HG02759 (cell line): ENCODE measurements at regions not wholly inside any gene's neighbourhood (a gene's known extent, or its start where the extent isn't known, plus 50 kb on each side); places are given as distances from the start of the nearest gene placed in this dataset.
"Not testable (repeated sequence)": the region's sequence is repeated elsewhere in the genome, so short reads cannot be mapped to it uniquely, and the experiment has no call there.

Experiments used
- ATAC-seq: cut with Tn5 transposase; IDR thresholded peaks from one replicate; pipeline ENCODE4 v1.9.1; 2021; ENCODE audit warnings: mild to moderate bottlenecking, moderate library complexity; ENCODE audit not compliant: unreplicated experiment

- no peak for ATAC-seq
Observed at GRCh38 chr15:38930851-38931572, 366.4 kb upstream of the RASGRP1 start.

- ATAC-seq: no peak
Observed at GRCh38 chr15:38941399-38941953, 376.9 kb upstream of the RASGRP1 start.

- no peak for ATAC-seq
Observed at GRCh38 chr15:38944536-38944935, 379.9 kb upstream of the RASGRP1 start.

- no peak for ATAC-seq
Observed at GRCh38 chr15:38945551-38946298, 381.1 kb upstream of the RASGRP1 start.

GRCh38 chr15:38954090-38954489 is 389.5 kb upstream of the RASGRP1 start:
- ATAC-seq: no peak

GRCh38 chr15:38961456-38961855 is 396.8 kb upstream of the RASGRP1 start:
- ATAC-seq: no peak

GRCh38 chr15:38961931-38962330 is 397.3 kb upstream of the RASGRP1 start:
- ATAC-seq: no peak

GRCh38 chr15:38972831-38973230 is 408.2 kb upstream of the RASGRP1 start:
- no peak for ATAC-seq

GRCh38 chr15:38975282-38975990 is 410.8 kb upstream of the RASGRP1 start:
- ATAC-seq: no peak

GRCh38 chr15:38991126-38991525 is 426.5 kb upstream of the RASGRP1 start:
- no peak for ATAC-seq

- no peak for ATAC-seq
Observed at GRCh38 chr15:38991701-38992100, 427.1 kb upstream of the RASGRP1 start.

GRCh38 chr15:38992506-38992905 is 427.9 kb upstream of the RASGRP1 start:
- no peak for ATAC-seq

GRCh38 chr15:38992930-38993329 is 428.3 kb upstream of the RASGRP1 start:
- no peak for ATAC-seq

- no peak for ATAC-seq
Observed at GRCh38 chr15:38994310-38994709, 429.7 kb upstream of the RASGRP1 start.

- ATAC-seq: no peak
Observed at GRCh38 chr15:38996111-38996631, 431.6 kb upstream of the RASGRP1 start.

GRCh38 chr15:38997841-38998240 is 433.2 kb upstream of the RASGRP1 start:
- ATAC-seq: no peak

- ATAC-seq: no peak
Observed at GRCh38 chr15:39000008-39000734, 435.6 kb upstream of the RASGRP1 start.

- ATAC-seq: no peak
Observed at GRCh38 chr15:39009740-39010139, 445.1 kb upstream of the RASGRP1 start.

GRCh38 chr15:39011066-39011465 is 446.5 kb upstream of the RASGRP1 start:
- not testable (repeated sequence) for ATAC-seq

- no peak for ATAC-seq
Observed at GRCh38 chr15:39013262-39013661, 448.6 kb upstream of the RASGRP1 start.

- no peak for ATAC-seq
Observed at GRCh38 chr15:39014682-39015081, 450.1 kb upstream of the RASGRP1 start.
